Inflammatory macrophage treated with lipopolysaccharide for 4 hours (primary cell): ENCODE measurements at regions not wholly inside any gene's neighbourhood (a gene's known extent, or its start where the extent isn't known, plus 50 kb on each side); places are given as distances from the start of the nearest gene placed in this dataset.

Source experiments
- DNase-seq: peaks from one replicate; pipeline ENCODE4 v3.0.0-alpha.2; 2020

DNA sequence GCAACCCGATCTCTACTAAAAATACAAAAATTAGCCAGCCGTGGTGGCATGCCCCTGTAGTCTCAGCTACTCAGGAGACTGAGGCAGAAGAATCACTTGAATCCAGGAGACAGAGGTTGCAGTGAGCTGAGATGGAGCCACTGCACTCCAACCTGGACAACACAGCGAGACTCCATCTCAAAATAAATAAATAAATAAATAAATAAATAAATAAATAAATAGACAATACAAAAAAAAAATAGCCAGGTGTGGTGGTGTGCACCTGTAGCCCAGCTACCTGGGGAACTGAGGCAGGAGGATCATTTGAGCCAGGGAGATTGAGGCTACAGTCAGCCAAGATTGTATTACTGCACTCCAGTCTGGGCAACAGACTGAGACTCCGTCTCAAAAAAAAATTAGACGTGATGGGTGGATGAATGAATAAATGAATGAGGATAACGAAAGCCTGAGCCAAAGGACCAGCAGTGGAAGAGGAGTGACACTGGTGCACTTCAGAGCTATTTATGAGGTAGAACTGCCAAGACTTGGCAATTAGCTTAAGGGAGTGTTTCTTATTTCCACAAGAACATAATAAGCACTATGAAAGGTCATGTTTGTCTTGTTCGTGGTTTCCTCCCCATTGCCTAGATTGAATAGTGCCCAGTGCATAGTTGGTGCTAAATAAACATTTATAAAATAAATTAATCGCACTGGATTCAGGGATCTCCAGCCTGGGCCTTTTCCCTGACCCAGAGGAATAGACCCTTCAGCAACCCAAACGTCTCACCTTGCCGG lies 232.2 kb downstream of the IDS start:
- DNase-seq: no peak

DNA sequence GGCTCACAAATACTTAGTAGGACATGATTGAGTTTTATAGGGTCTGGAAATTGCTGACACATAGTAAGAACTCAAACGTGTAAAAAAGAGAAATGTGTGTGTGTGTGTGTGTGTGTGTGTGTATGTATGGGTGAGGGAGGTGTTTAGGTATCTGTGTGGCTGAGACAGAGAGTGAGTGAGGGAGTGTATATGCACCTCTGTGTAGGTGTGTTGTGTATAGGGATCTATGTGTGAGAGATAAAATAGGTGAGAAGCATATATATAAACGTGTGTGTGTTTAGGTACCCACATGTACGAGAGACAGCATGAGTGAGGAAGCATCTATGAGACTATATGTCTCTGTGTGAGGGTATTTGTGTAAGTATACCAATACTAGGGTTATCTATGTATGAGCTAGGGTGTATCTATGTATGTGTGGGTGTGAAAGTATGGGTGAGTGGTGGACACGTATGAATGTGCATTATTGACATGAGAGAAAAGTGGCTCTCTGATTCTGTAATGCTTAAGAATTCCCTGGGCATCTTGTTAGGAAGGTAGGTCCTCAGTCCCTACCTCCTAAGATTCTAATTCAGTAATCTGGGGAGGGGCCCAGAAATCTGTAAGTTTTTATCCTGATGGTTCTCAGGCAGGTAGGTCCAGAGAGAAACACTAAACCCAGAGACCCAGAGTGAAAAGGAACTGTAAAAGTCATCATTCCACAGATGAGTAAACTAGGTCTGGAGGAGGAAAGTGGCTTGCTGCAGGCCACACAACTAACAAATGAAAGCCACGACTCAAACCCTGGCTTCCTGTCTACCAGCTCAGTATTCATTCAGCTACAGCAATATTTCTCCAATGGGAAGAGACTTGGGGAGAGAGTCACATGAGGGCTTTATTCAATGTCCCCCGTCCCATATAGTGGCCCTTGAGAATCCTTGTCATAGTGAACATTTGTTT lies 237.0 kb downstream of the IDS start:
- no peak for DNase-seq

DNA sequence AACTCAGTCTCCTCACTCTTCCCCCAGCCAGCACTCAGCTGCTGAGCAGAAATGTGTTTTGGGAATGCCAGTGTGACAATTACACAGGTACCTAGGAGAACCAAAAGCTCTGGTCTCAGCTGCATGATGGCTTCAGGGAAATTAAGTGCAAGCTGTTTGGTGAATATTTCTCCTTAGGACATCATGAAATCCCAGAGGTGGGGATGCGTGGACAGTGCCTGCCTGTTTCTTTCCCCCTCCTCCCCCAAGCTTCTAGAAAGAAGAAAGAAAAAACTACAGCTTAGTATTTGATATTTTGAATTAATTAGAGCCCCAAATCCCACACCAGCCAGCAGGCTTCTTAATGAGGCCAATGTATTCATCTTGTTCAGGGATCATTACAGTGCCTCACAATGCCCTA lies 243.0 kb downstream of the IDS start:
- no peak for DNase-seq

DNA sequence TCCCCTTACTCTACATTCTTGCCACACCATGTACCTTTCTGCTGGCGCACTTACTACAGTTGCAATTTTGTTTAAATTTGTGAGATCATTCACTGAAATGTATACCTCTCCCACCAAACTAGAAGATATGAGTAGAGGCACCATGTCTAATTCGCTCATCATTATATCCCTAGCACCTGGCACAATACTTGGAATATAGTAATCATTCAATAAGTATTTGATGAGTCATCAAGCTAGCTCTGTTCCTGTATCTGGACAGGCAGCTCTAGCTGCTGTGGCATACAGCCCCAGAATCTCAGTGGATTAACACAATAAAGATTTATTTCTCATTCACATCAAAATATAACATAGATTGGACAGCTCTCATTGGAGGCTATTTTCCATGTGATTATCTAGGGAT lies 245.9 kb downstream of the IDS start:
- DNase-seq: no peak

DNA sequence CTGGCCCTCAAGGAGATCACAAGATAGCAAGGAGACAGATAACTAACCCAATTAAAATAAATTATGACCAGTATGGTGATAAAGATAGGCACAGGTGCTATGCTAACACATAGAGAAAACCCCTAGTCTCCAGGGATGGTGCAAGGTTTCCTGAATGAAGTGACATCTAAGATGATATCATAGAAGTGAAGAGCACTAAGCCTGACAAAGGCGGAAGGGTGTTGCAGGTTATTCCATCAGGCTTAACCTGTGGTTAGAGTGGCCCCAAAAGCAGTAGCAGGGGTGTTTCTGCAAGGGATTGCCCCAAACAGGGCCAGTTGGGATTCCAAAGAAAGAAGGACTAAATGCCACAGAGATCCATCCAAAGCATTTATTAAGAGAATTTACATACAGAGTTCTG lies 249.2 kb downstream of the IDS start:
- no peak for DNase-seq

DNA sequence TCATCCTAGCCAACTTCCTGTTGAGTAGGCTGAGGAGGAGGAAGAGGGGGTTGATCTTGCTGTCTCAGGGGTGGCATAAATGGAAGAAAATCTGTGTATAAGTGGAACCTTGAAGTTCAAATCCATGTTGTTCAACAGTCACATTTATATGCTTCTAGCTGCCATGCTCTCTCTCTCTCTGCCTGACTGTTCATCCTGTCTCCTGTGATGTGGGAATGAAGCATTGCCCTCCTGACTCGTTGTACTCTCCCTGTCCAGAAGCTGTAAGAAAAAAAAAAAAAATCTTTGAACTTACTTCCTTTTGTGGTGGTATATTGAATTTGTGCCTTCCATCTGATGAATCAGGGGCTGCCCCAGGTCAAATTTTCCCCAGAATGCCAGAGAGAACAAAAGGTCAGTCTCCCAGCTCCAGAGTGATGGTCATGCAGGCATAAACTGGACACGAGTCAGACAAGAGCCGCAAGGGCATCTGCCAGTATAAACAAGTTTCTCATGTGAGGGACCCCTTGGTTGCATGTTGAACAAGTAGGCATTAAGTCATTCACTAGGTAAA lies 257.0 kb downstream of the IDS start:
- no peak for DNase-seq

DNA sequence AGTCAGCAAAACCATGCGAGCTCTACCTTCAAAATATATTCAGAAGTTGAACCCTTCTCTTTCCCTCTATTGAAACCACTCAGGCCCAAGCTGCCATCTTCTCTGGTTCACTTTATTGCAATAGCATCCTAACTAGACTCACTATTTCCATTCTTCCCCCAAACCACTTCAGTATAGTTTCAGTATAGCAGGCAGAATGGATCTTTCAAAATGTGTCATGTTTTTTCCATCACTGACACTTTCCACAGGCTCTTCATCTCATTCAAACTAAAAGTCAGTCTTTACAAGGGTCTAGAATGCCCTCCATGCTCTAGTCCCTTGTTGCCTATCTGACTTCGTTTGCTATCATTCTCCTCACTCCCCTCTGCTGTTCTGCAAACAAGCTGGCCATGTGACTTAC lies 274.4 kb downstream of the IDS start:
- DNase-seq: no peak

DNA sequence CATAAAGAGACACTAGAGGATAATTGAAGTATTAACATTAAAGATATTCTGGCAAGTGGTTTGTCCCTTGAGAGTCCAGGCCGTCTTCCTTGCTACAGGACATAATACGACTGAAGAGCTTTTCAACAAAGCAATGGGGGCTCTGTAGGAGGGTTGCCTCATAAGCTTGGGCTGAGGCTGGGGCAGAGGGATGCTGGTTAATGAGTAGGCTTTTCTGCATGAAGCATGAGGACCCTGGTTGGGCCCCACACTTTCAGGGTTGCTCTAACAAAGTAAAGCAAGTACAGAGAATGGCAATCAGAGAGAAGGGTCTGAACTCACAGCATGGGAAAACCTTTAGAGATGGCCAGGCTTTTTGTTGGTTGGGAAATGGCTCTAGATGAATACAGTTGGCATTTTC lies 281.3 kb downstream of the IDS start:
- no peak for DNase-seq

DNA sequence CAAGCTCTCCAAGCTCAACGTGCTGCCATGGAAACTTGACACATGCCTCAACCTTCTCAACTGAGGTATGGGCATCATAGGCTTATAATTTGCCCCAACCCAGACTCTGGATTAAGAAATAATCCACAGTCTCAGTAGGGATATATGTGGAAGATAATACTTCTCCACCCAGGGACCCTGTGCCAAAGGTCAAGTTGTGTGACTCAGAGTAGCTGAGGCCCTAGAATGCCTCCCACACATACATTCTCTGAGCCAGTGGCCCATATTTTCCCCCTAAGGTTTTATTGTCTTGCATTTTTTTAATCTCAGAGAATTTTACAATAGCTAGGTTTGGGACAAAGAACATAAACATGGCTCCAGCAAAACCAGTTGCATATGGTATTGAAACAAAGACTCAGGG lies 283.1 kb downstream of the IDS start:
- DNase-seq: no peak

DNA sequence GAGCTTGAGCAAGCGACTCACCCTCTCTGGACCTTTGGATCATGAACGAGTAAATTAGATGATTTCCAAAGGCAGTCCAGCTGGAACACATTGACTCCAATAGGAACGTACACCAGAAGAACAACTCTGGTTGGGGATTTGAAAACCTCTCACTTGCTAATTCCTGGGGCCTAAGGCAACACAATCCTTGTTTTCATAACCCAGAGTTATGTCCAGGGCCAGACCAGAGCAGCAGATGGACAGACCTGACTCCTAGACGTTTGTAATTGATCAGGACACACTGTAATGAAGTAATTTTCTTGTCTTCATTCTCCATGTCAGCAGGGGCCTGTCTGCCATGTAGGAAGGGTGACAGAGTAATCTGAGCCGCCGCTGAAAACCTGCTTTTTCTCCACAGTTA lies 283.9 kb downstream of the IDS start:
- DNase-seq: no peak

DNA sequence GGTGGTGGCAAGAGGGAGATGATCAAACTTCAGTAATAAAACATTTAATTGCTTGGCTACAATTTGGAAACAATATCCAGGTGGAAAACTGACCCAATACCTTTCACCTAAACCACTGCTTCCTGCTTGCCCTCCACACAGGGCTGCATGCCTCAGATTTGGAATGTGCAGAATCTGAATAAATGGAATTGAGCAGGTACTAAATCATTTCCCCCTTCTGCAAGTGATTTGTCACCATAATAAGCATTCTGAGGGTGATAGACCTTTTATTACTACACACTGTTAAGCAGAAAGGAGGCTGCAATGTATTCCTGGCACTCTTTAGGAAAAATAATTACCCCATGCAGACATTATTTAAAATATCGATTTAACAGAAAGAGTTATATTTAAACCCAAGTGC lies 291.8 kb downstream of the IDS start:
- no peak for DNase-seq

DNA sequence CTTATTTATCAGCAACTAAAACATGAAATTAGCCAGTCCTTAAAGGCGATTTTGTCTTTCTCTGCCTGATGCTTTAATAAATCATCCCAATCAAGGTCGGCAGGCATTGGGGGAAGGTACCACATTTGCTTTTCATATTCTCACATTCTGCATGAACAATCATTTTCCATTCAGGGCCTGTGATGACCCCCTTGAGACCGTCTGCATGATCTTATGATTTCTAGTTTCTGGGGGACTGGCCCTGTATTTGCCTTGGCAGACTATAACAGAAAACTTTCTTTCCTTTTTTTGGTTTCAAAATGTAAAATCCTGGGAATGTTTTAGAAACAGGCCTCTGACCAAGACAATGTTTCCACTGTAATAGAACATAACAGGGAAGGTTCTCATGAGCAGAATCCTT lies 296.8 kb downstream of the IDS start:
- no peak for DNase-seq

DNA sequence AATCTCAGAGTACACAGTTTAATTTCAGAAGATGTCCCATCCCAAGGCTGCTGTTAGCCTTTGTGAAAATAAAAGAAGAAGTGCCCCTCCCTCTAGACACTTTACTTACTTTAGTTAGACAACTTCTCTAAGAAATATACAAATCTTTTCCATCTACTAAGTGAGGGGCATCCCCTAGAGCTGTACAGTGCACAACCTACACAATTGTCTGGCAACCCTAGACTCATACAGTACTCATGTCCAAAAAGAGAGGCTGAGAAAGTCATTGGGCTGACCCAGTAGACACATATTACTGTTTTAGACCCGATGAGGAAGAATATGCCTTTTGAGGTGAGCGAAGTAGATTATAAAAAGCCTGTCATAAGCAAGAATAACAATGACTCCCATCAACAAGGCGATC lies 297.6 kb downstream of the IDS start:
- DNase-seq: no peak

DNA sequence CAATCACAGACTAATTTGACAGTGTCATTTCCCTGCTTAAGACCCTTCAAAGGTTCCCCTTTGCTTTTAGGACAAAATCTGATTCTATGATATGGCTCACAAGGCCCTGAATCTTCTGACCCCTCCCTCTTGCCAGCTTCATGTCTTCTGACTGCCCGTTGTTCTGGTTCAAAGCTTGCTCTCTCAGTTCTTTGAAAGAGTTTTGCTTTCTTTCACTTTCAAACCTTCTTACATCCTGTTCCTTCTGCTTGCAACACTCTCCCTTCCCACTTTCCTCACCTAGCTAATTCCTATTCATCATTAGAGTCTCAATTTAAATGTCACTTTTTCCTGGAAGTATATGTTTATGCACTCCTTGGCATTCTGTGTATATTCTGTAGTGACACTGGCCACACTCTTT lies 299.2 kb downstream of the IDS start:
- no peak for DNase-seq

DNA sequence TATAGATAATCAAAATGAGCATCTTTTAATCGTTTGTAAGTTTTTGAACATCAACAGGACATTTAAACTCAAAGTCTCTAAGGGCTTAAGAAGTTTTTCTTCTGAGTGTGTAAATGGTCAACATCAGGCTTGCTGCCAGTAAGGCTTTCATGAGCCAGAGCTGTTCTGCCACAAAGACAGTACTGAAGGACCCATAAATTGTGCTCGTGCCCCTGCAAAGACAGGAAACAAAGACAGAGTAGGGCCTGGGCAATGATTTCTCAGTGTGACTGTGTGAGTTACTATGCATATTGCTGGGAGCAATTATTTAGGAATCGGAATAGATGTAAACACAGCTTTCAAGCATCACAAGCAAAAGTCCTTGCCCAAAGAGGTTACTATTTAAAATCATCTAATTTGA lies 300.0 kb downstream of the IDS start:
- no peak for DNase-seq

DNA sequence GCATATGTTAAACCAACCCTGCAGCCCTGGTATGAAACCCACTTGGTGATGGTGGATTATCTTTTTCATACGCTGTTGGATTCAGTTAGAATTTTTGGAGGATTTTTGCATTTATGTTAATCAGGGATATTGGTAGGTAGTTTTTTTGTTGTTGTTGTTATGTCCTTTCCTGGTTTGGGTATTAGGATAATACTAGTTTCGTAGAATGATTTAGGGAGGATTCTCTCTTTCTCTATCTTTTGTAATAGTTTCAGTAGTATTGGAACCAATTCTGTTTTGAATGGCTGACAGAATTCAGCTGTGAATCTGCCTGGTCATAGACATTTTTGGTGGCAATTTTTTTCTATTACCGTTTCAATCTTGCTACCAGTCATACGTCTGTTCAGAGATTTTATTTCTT lies 305.4 kb downstream of the IDS start:
- DNase-seq: no peak

DNA sequence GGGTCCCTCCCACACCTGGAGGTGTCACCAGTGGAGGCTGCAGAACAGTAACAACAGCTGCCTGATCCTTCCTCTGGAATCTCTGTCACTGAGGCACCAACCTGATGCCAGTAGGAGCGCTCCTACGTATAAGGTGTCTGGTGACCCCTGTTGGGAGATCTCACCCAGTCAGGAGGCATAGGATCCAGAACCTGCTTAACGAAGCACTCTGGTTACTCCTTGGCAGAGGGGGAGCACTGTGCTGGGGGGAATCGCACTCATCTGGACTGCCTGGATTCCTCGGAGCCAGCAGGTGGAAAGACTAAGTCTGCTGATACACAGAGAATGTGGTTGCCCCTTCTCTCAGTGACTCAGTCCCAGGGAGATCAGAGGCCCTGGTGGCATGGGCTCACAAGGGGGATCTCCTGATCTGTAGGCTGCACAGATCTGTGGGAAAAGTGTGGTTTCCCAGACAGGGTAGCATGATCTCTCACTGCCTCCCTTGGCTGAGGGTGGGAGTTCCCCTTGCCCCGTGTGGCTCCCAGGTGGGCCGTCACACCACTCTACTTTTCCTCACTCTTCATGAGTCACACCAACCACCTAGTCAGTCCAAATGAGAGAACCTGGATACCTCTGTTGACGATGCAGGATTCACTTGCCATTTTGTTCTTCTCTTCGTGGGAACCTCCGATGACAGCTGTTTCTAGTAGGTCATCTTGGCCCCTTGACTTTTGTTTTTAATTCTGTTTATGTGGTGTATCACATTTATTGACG lies 305.9 kb downstream of the IDS start:
- no peak for DNase-seq

DNA sequence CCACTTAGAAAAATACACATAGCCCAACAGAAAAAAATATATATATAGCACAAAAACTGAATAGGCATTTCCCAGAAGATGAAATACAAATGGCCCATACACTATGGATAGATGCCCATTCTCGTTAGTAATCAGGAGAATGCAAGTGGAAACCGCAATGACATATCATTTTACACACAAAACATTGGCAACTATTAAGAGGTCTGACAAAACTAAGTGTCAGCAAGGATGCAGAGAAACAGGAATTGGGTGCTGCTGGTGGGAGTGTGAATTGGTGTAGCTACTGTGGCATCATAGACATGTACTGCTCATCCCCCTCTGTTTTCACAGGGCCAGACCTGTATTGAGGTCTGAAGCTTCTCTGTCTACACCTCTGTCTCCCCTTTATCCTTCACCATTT lies 320.0 kb downstream of the IDS start:
- DNase-seq: no peak

DNA sequence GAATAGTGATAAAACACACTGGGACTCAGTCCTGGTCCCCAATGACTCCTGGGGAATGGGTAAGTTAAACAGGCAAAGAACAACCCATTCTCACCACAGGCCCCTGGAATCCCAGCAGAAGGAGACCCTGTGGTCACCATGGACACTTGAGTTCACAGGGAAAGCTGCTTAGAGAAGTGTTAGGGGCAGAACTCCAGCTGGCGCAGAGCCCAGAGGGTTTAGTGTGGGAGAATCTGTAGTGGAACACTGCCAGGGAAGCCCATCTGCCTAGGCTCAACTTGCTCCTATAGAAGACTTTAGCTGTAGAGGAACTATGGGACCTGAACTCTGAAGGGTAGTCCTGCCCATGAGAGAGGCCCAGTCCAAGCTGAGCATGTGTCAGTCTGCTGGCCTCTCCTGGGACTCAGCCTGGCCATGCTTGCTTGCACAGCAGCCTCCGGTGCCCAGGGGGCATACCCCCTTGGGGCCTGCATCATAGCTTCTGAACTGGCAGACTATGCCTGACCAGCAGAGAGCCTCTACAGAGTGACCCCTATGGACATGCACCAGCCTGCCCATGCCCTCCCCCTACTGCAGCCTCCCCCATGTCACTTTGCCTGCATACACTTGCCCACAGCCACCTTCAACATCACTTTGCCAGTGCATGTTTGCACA lies 343.5 kb downstream of the IDS start:
- DNase-seq: no peak

DNA sequence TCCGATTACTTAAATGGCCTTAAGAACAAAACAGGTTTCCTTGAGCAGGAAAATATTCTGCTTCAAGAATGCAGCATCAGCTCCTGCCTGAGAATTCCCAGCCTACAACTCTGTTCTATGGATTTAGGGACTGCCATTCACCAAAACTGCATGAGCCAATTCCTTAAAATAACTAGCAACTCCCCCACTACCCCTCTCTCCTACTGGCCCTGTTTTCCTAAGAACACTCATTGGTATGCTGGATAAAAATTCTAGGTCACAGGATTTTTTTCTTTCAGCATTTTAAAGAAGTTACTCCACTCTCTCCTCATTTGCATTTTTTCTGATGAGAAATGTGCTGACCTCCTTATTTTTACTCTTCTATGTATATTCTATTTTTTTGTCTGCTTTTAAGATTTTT lies 347.1 kb downstream of the IDS start:
- DNase-seq: no peak

DNA sequence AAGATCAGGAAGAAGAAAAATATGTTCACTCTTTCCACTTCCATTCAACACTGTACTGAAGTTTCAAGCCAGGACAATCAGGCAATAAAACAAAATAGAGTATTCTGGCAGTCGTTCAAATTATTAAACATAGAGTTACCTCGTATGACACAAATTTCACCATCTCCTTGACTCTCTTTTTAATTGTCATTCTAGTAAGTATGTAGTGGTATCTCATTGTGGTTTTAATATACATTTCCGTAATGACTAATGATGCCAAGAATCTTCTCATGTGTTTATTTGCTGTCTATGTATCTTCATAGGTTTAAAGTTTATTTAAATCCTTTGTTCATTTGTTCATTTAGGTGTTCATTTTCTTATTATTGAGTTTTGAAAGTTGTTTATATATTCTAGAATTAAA lies 352.2 kb downstream of the IDS start:
- no peak for DNase-seq

DNA sequence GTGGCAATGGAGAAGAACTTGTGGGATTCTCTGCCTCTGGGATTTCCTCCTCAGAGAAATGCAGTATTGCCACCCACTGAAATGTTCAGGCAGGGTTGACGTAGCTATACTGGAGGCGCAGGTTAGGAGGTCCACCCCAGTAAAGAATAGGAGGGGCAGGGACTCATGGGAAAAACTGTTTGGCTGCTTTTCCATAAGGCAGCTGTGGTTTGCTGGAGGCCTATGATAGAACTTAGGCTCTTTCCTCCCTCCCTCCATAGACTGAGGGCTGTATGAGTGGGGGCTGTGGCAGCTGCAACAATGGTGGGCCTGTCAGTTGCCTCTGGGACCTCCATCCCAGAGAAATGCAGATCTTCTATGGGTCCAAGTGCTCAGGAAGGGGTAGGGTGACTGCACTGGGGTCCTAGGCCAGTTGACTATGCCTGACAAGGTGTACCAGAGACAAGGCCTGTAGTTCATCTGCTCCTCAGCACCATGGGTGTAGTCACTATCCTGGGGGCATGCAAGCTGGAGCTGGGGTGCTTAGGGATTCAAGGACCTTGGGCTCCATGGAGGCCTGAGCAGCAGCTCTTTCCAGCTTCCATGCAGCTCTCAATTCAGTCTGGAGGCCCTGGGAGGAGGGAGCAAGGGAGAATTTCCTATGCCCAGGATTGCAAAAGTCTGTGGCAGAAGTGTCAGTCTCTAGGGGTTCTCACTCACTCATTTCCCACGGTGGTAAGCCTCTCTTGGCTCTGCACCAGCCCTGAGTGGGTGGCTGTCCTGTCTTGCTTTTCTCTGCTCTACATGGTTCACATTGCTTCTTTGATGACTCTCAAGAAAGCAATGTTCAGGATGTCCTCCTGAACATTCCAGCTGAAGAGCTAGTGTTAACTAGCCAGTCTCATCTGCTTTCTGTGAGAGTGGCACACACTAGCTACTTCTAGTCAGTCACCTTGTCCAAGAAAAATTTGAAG lies 353.0 kb downstream of the IDS start:
- no peak for DNase-seq
